H1 (cell line): ENCODE measurements at regions not wholly inside any gene's neighbourhood (a gene's known extent, or its start where the extent isn't known, plus 50 kb on each side); places are given as distances from the start of the nearest gene placed in this dataset.

Experiments
- CTCF ChIA-PET: fragments of 300-600 bp; sonication (Branson Sonifier 250); formaldehyde crosslinking; loops from one replicate; lab custom pipeline; 2021; ENCODE audit not compliant: partially characterized antibody; lab: Charles Lee
- POLR2A ChIA-PET: fragments of 300-600 bp; sonication (Branson Sonifier 250); formaldehyde crosslinking; loops from one replicate; lab custom pipeline; 2021; ENCODE audit warnings: inconsistent platforms; ENCODE audit not compliant: partially characterized antibody; lab: Charles Lee
- DNase-seq, 2 experiments: peaks; one replicate each; pipeline versions ENCODE4 v3.0.0 to v3.0.0-alpha.2; 2010 to 2022; ENCODE audit warnings: low spot score in 2 of 2, low read depth in 1 of 2, mixed read lengths in 1 of 2
- FAIRE-seq: peaks from 2 replicates; lab custom pipeline; 2011; peaks lifted over from hg19 to GRCh38; lab: Jason Lieb, UNC
- H2AFZ ChIP-seq: 2 replicates; pipeline ENCODE4 v1.8.1; 2012; ENCODE audit warnings: low read length, inconsistent platforms
- H2AK5ac ChIP-seq: 2 replicates; pipeline ENCODE4 v1.6.1; 2013; ENCODE audit warnings: low read depth, low read length
- H2BK120ac ChIP-seq: replicated peaks from 2 replicates; pipeline ENCODE3; 2013; ENCODE audit warnings: low read depth, low read length, inconsistent platforms
- H2BK12ac ChIP-seq: 2 replicates; pipeline ENCODE4 v1.6.1; 2013; ENCODE audit warnings: low read depth, low read length
- H2BK15ac ChIP-seq: 2 replicates; pipeline ENCODE4 v1.6.1; 2013; ENCODE audit warnings: low read length
- H2BK20ac ChIP-seq: 2 replicates; pipeline ENCODE4 v1.6.1; 2013; ENCODE audit warnings: low read length
- H2BK5ac ChIP-seq: 2 replicates; pipeline ENCODE4 v1.6.1; 2013; ENCODE audit warnings: low read depth, low read length
- H3K14ac ChIP-seq: 2 replicates; pipeline ENCODE4 v1.6.1; 2013; ENCODE audit warnings: inconsistent platforms; ENCODE audit not compliant: insufficient read length
- H3K18ac ChIP-seq: 2 replicates; pipeline ENCODE4 v1.6.1; 2013; ENCODE audit warnings: low read length; ENCODE audit errors: extremely low read depth
- H3K23ac ChIP-seq: 2 replicates; pipeline ENCODE4 v1.6.1; 2013; ENCODE audit warnings: inconsistent platforms; ENCODE audit not compliant: insufficient read length
- H3K23me2 ChIP-seq: 2 replicates; pipeline ENCODE4 v1.6.1; 2013; ENCODE audit warnings: low read depth, low read length
- H3K27ac ChIP-seq: 2 replicates; pipeline ENCODE4 v1.6.1; 2011; ENCODE audit warnings: low read depth, low read length, inconsistent platforms
- H3K27me3 ChIP-seq, 4 experiments: replicated peaks in 1 of 4; 1 replicate in 1 of 4; 2 replicates in 3 of 4; pipeline versions ENCODE4 v1.6.1 to v1.8.1; 2011 to 2013; ENCODE audit warnings: low read length in 3 of 4, mild to moderate bottlenecking in 3 of 4, inconsistent platforms in 2 of 4, mixed read lengths in 2 of 4, moderate library complexity in 1 of 4; ENCODE audit not compliant: control insufficient read depth in 3 of 4, insufficient read depth in 3 of 4; ENCODE audit errors: extremely low read depth in 1 of 4
- H3K36me3 ChIP-seq, 4 experiments: 2 replicates each; pipeline versions ENCODE4 v1.6.1 to v1.8.1; 2011 to 2013; ENCODE audit warnings: mild to moderate bottlenecking in 4 of 4, low read length in 3 of 4, moderate library complexity in 2 of 4, control low read depth in 1 of 4, inconsistent platforms in 1 of 4; ENCODE audit not compliant: insufficient read depth in 4 of 4, control insufficient read depth in 2 of 4
- H3K4ac ChIP-seq: replicated peaks from 2 replicates; pipeline ENCODE3; 2013; ENCODE audit warnings: low read length, low read depth, mixed read lengths, inconsistent platforms; ENCODE audit not compliant: insufficient read length
- H3K4me1 ChIP-seq, 4 experiments: replicated peaks in 1 of 4; 1 replicate in 1 of 4; 2 replicates in 3 of 4; pipeline versions ENCODE4 v1.6.1 to v1.8.1; 2011 to 2013; ENCODE audit warnings: low read length in 3 of 4, inconsistent platforms in 2 of 4, mixed read lengths in 1 of 4; ENCODE audit not compliant: insufficient read depth in 4 of 4, control insufficient read depth in 3 of 4
- H3K4me2 ChIP-seq, 2 experiments: 2 replicates each; pipeline versions ENCODE4 v1.6.1 to v1.8.1; 2011 to 2013; ENCODE audit warnings: low read depth in 2 of 2, low read length in 2 of 2, control low read depth in 1 of 2, inconsistent platforms in 1 of 2, mild to moderate bottlenecking in 1 of 2; ENCODE audit not compliant: insufficient read depth in 1 of 2
- H3K4me3 ChIP-seq, 4 experiments: fragments of 200-600, 300-600 bp in 1 of 4; sonication (generic), shearing (Covaris generic), sonication (Bioruptor Twin) in 1 of 4; 2 replicates each; pipeline versions ENCODE4 v1.5.1 to v1.8.1; 2011 to 2016; ENCODE audit warnings: low read length in 4 of 4, low read depth in 3 of 4, control low read depth in 2 of 4, inconsistent platforms in 2 of 4, mild to moderate bottlenecking in 2 of 4, mixed read lengths in 1 of 4, moderate library complexity in 1 of 4; ENCODE audit not compliant: insufficient read depth in 2 of 4; ENCODE audit errors: extremely low read depth in 1 of 4
- H3K56ac ChIP-seq: replicated peaks from 2 replicates; pipeline ENCODE3; 2013; ENCODE audit warnings: low read depth, mild to moderate bottlenecking, mixed read lengths, low read length, inconsistent platforms; ENCODE audit not compliant: insufficient read length
- H3K79me1 ChIP-seq: 2 replicates; pipeline ENCODE4 v1.6.1; 2013; ENCODE audit warnings: low read depth, low read length, control low read depth
- H3K79me2 ChIP-seq, 2 experiments: 2 replicates each; pipeline versions ENCODE4 v1.6.1 to v1.8.1; 2012 to 2013; ENCODE audit warnings: low read length in 2 of 2, mild to moderate bottlenecking in 2 of 2, inconsistent platforms in 1 of 2; ENCODE audit not compliant: insufficient read depth in 2 of 2, control insufficient read depth in 1 of 2
- H3K9ac ChIP-seq, 4 experiments: replicated peaks in 1 of 4; 1 replicate in 1 of 4; 2 replicates in 3 of 4; pipeline versions ENCODE4 v1.6.1 to v1.8.1; 2011 to 2013; ENCODE audit warnings: low read depth in 3 of 4, low read length in 3 of 4, control low read depth in 2 of 4, mild to moderate bottlenecking in 2 of 4, moderate library complexity in 2 of 4, inconsistent platforms in 1 of 4; ENCODE audit errors: extremely low read depth in 1 of 4
- H3K9me3 ChIP-seq, 2 experiments: 2 replicates each; pipeline versions ENCODE4 v1.6.1 to v1.8.1; 2012 to 2013; ENCODE audit warnings: mild to moderate bottlenecking in 2 of 2, moderate library complexity in 2 of 2, control low read depth in 1 of 2, inconsistent platforms in 1 of 2, low read depth in 1 of 2, low read length in 1 of 2, mixed read lengths in 1 of 2; ENCODE audit not compliant: insufficient read depth in 2 of 2
- H4K20me1 ChIP-seq, 2 experiments: replicated peaks in 1 of 2; 2 replicates each; pipeline versions ENCODE3 to v1.8.1; 2011 to 2013; ENCODE audit warnings: inconsistent platforms in 2 of 2, low read length in 2 of 2, mild to moderate bottlenecking in 1 of 2; ENCODE audit not compliant: insufficient read depth in 2 of 2, control insufficient read depth in 1 of 2
- H4K5ac ChIP-seq: 2 replicates; pipeline ENCODE4 v1.6.1; 2013; ENCODE audit warnings: low read length, low read depth, mixed read lengths, inconsistent platforms; ENCODE audit not compliant: insufficient read length
- H4K8ac ChIP-seq: 2 replicates; pipeline ENCODE4 v1.8.0; 2013; ENCODE audit warnings: mild to moderate bottlenecking, moderate library complexity, low read length, inconsistent platforms; ENCODE audit not compliant: insufficient read depth; ENCODE audit errors: extremely low read depth
- H4K91ac ChIP-seq: replicated peaks from 2 replicates; pipeline ENCODE3; 2013; ENCODE audit warnings: low read length, mixed read lengths, inconsistent platforms; ENCODE audit not compliant: insufficient read length
- BACH1 ChIP-seq: IDR thresholded peaks from 2 replicates; pipeline ENCODE4 v1.6.1; 2012; ENCODE audit warnings: low read length, improper control_type of control experiment
- MAX ChIP-seq: IDR thresholded peaks from 2 replicates; pipeline ENCODE4 v1.6.1; 2012; ENCODE audit warnings: inconsistent platforms
- POLR2A ChIP-seq, 2 experiments: IDR thresholded peaks; 1 replicate in 1 of 2; 2 replicates in 1 of 2; pipeline ENCODE4 v1.6.1; 2011; ENCODE audit warnings: low read depth in 2 of 2, low read length in 2 of 2, mild to moderate bottlenecking in 2 of 2; ENCODE audit errors: control extremely low read depth in 1 of 2
- POU5F1 ChIP-seq: IDR thresholded peaks from 2 replicates; pipeline ENCODE4 v1.6.1; 2011; ENCODE audit warnings: low read depth, mild to moderate bottlenecking, low read length, moderate library complexity
- SIN3A ChIP-seq, 2 experiments: IDR thresholded peaks in 1 of 2; conservative IDR thresholded peaks in 1 of 2; 2 replicates each; pipeline ENCODE4 v1.6.1; 2011 to 2012; ENCODE audit warnings: low read length in 2 of 2, improper control_type of control experiment in 1 of 2, low read depth in 1 of 2, mild to moderate bottlenecking in 1 of 2
- SP2 ChIP-seq: IDR thresholded peaks from 2 replicates; pipeline ENCODE4 v1.6.1; 2012; ENCODE audit warnings: mild to moderate bottlenecking, low read length, inconsistent platforms
- WGBS, 2 experiments: shearing (Covaris generic) in 1 of 2; methylation state at CpG; one replicate each; pipeline versions ENCODE4 v1.1.6 to v1.1.7; 2013 to 2015; ENCODE audit warnings: low lambda C conversion rate in 2 of 2, mixed read lengths in 2 of 2, inconsistent platforms in 1 of 2, low coverage in 1 of 2, missing lambda C conversion rate in 1 of 2; ENCODE audit not compliant: insufficient replicate concordance in 2 of 2, insufficient coverage in 1 of 2, insufficient read length in 1 of 2; ENCODE audit errors: extremely low coverage in 1 of 2, missing lambda C conversion rate in 1 of 2; 5-methylcytosine and 5-hydroxymethylcytosine counted together

GRCh38 chrY:16157801-16158200 lies 1633.5 kb downstream of the NLGN4Y start:
- no peaks in the 10 kb centered on the region for H3K79me2 ChIP-seq
- H3K4ac ChIP-seq, result no peak overlapping the region
- H3K23me2 ChIP-seq, result no peaks in the 10 kb centered on the region
- no peak overlapping the region for H3K27ac ChIP-seq
- no peaks in the 10 kb centered on the region for H4K20me1 ChIP-seq
- no peak overlapping the region for H2BK12ac ChIP-seq
- H3K4me2 ChIP-seq, result no peak overlapping the region
- no peak overlapping the region for H2BK120ac ChIP-seq
- no peak overlapping the region for H3K9ac ChIP-seq
- no peak overlapping the region for H3K18ac ChIP-seq
- H4K5ac ChIP-seq, result no peak overlapping the region
- no peak for FAIRE-seq
- H2BK5ac ChIP-seq, result no peak overlapping the region
- ChIA-PET CTCF (no interaction called here), POLR2A (no interaction called here)
- no peak overlapping the region for H3K23ac ChIP-seq
- no peak overlapping the region for H2BK15ac ChIP-seq
- 91% methylated on average over 5 of the region's 5 CpGs; no CpG with 5 or more reads in 1 of the 2 experiments for WGBS, 2 experiments
- no peak overlapping the region for H4K8ac ChIP-seq
- no peak overlapping the region for H4K91ac ChIP-seq
- H3K27me3 ChIP-seq, result no peaks in the 10 kb centered on the region
- H3K36me3 ChIP-seq, result no peaks in the 10 kb centered on the region
- no peak overlapping the region for H3K14ac ChIP-seq
- no peak overlapping the region for H3K4me3 ChIP-seq
- no peak overlapping the region for H2BK20ac ChIP-seq
- H2AFZ ChIP-seq, result no peak overlapping the region
- no peak for DNase-seq
- H3K79me1 ChIP-seq, result no peaks in the 10 kb centered on the region
- H2AK5ac ChIP-seq, result no peak overlapping the region
- H3K9me3 ChIP-seq, result no peaks in the 10 kb centered on the region
- H3K56ac ChIP-seq, result no peak overlapping the region
- H3K4me1 ChIP-seq, result no peaks in the 10 kb centered on the region
- TF ChIP-seq POLR2A (IDR thresholded peaks at IDR 0.05; ENCODE audit: control extremely low read depth in 1 of 2, low read depth in 2 of 2, low read length in 2 of 2) (no peak), MAX (no peak), SP2 (no peak), POU5F1 (no peak), SIN3A (conservative IDR thresholded peaks at IDR 0.05 in 1 of 2, IDR thresholded peaks at IDR 0.05 in 1 of 2; ENCODE audit: low read depth in 1 of 2, low read length in 2 of 2) (no peak), BACH1 (no peak)
